ENCODE measurements at regions not wholly inside any gene's neighbourhood (a gene's known extent, or its start where the extent isn't known, plus 50 kb on each side); places are given as distances from the start of the nearest gene placed in this dataset.

- Histone ChIP-seq H3K9ac (ENCODE audit: low read length) (no peak overlapping the region), H3K9me3 (ENCODE audit: insufficient read depth, low read depth, low read length) (no peaks in the 10 kb centered on the region), H3K27ac (ENCODE audit: low read depth, low read length) (no peak overlapping the region), H2AFZ (ENCODE audit: low read depth, low read length) (no peak overlapping the region), H3K4me1 (ENCODE audit: insufficient read depth, low read length) (no peaks in the 10 kb centered on the region), H3K27me3 (ENCODE audit: insufficient read depth, low read length) (no peaks in the 10 kb centered on the region), H3K36me3 (ENCODE audit: insufficient read depth, low read length) (no peaks in the 10 kb centered on the region), H4K20me1 (ENCODE audit: insufficient read depth, low read length) (no peaks in the 10 kb centered on the region), H3K4me2 (ENCODE audit: low read length) (no peak overlapping the region), H3K79me2 (ENCODE audit: insufficient read depth, low read length) (no peaks in the 10 kb centered on the region), H3K4me3 (ENCODE audit: insufficient read depth, low read depth, low read length) (no peak overlapping the region)
- no peak overlapping the region for H3K4me3 Mint-ChIP-seq (ENCODE audit: unreplicated experiment)
- H3K27me3 Mint-ChIP-seq (ENCODE audit: low read depth, unreplicated experiment), result no peaks in the 10 kb centered on the region
- no peaks in the 10 kb centered on the region for H3K9me3 Mint-ChIP-seq (ENCODE audit: unreplicated experiment)
- no peak overlapping the region for H3K27ac Mint-ChIP-seq (ENCODE audit: unreplicated experiment)
- FAIRE-seq (no peak), DNase-seq (ENCODE audit: low read depth) (no peak)
- no peaks in the 10 kb centered on the region for H3K4me1 Mint-ChIP-seq (ENCODE audit: low read depth, unreplicated experiment)
- H3K36me3 Mint-ChIP-seq (ENCODE audit: low read depth, unreplicated experiment), result no peaks in the 10 kb centered on the region
- TF ChIP-seq CTCF (IDR thresholded peaks at IDR 0.05; ENCODE audit: insufficient read depth, low read depth, low read length) (no peak), EZH2 (IDR thresholded peaks at IDR 0.05; ENCODE audit: insufficient read depth, low read length) (no peak)
Measured at GRCh38 chr4:101670370-101670769, 120.2 kb upstream of the BANK1 start.

- Histone ChIP-seq H3K27me3 (ENCODE audit: insufficient read depth, low read length) (no peaks in the 10 kb centered on the region), H3K4me1 (ENCODE audit: insufficient read depth, low read length) (no peaks in the 10 kb centered on the region), H2AFZ (ENCODE audit: low read depth, low read length) (no peak overlapping the region), H4K20me1 (ENCODE audit: insufficient read depth, low read length) (no peaks in the 10 kb centered on the region), H3K79me2 (ENCODE audit: insufficient read depth, low read length) (no peaks in the 10 kb centered on the region), H3K9me3 (ENCODE audit: insufficient read depth, low read depth, low read length) (no peaks in the 10 kb centered on the region), H3K4me2 (ENCODE audit: low read length) (no peak overlapping the region), H3K36me3 (ENCODE audit: insufficient read depth, low read length) (no peaks in the 10 kb centered on the region), H3K9ac (ENCODE audit: low read length) (no peak overlapping the region), H3K27ac (ENCODE audit: low read depth, low read length) (no peak overlapping the region), H3K4me3 (ENCODE audit: insufficient read depth, low read depth, low read length) (no peak overlapping the region)
- no peaks in the 10 kb centered on the region for H3K4me1 Mint-ChIP-seq (ENCODE audit: low read depth, unreplicated experiment)
- DNase-seq (ENCODE audit: low read depth) (no peak), FAIRE-seq (no peak)
- no peaks in the 10 kb centered on the region for H3K27me3 Mint-ChIP-seq (ENCODE audit: low read depth, unreplicated experiment)
- no peak overlapping the region for H3K4me3 Mint-ChIP-seq (ENCODE audit: unreplicated experiment)
- no peak for TF ChIP-seq CTCF (IDR thresholded peaks at IDR 0.05; ENCODE audit: insufficient read depth, low read depth, low read length)
- TF ChIP-seq EZH2 (IDR thresholded peaks at IDR 0.05; ENCODE audit: insufficient read depth, low read length), result no peak
- no peaks in the 10 kb centered on the region for H3K36me3 Mint-ChIP-seq (ENCODE audit: low read depth, unreplicated experiment)
- H3K27ac Mint-ChIP-seq (ENCODE audit: unreplicated experiment), result no peak overlapping the region
- H3K9me3 Mint-ChIP-seq (ENCODE audit: unreplicated experiment), result no peaks in the 10 kb centered on the region
Measured at GRCh38 chr4:101669832-101670188, 120.7 kb upstream of the BANK1 start.

GRCh38 chr4:101669138-101669831 is 121.2 kb upstream of the BANK1 start:
- H3K36me3 Mint-ChIP-seq (ENCODE audit: low read depth, unreplicated experiment), result no peaks in the 10 kb centered on the region
- DNase-seq (ENCODE audit: low read depth) (no peak), FAIRE-seq (no peak)
- Histone ChIP-seq H3K9ac (ENCODE audit: low read length) (no peak overlapping the region), H3K27ac (ENCODE audit: low read depth, low read length) (no peak overlapping the region), H4K20me1 (ENCODE audit: insufficient read depth, low read length) (no peaks in the 10 kb centered on the region), H3K4me3 (ENCODE audit: insufficient read depth, low read depth, low read length) (no peak overlapping the region), H3K9me3 (ENCODE audit: insufficient read depth, low read depth, low read length) (no peaks in the 10 kb centered on the region), H3K27me3 (ENCODE audit: insufficient read depth, low read length) (no peaks in the 10 kb centered on the region), H3K36me3 (ENCODE audit: insufficient read depth, low read length) (no peaks in the 10 kb centered on the region), H2AFZ (ENCODE audit: low read depth, low read length) (no peak overlapping the region), H3K4me2 (ENCODE audit: low read length) (no peak overlapping the region), H3K79me2 (ENCODE audit: insufficient read depth, low read length) (no peaks in the 10 kb centered on the region), H3K4me1 (ENCODE audit: insufficient read depth, low read length) (no peaks in the 10 kb centered on the region)
- H3K27me3 Mint-ChIP-seq (ENCODE audit: low read depth, unreplicated experiment), result no peaks in the 10 kb centered on the region
- H3K4me3 Mint-ChIP-seq (ENCODE audit: unreplicated experiment), result no peak overlapping the region
- TF ChIP-seq EZH2 (IDR thresholded peaks at IDR 0.05; ENCODE audit: insufficient read depth, low read length), result no peak
- TF ChIP-seq CTCF (IDR thresholded peaks at IDR 0.05; ENCODE audit: insufficient read depth, low read depth, low read length), result no peak
- H3K27ac Mint-ChIP-seq (ENCODE audit: unreplicated experiment), result no peak overlapping the region
- no peaks in the 10 kb centered on the region for H3K9me3 Mint-ChIP-seq (ENCODE audit: unreplicated experiment)
- no peaks in the 10 kb centered on the region for H3K4me1 Mint-ChIP-seq (ENCODE audit: low read depth, unreplicated experiment)

All from astrocyte (in vitro differentiated cells and primary cell).